ENCODE measurements at regions not wholly inside any gene's neighbourhood (a gene's known extent, or its start where the extent isn't known, plus 50 kb on each side); places are given as distances from the start of the nearest gene placed in this dataset.

DNA sequence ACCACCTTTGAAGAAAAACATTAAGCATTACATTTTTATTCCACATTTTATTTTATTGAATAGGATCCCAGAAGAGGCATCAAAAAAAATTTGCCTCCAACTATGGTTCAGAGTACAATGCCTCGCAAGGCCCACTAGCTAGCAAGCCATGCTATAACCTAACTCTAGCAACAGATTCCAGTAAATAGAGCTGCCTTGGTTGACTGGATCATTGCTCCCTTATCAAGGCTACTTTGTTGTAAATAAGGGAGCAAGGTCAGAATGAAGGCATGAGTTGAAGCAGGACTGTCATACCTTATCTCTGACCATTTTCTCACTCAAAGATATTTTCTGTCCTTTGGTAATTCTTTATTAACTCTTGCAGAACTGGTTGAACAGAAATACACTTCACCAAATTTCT, 672.6 kb downstream of the EPHA4 start:
- DNase-seq (ENCODE audit: extremely low read depth in 1 of 4, low spot score in 3 of 4) (no peak), ATAC-seq (no peak), FAIRE-seq (no peak)
- in situ Hi-C loops (cut with MboI) = no loop called here
- H3K27me3 ChIP-seq (ENCODE audit: control insufficient read depth in 2 of 2, insufficient read depth in 2 of 2, low read length in 2 of 2) = no peaks in the 10 kb centered on the region
- H3K27ac ChIP-seq (ENCODE audit: extremely low read depth, low read depth, low read length) = no peak overlapping the region
- H3K9ac ChIP-seq (ENCODE audit: insufficient read depth in 1 of 2, low read depth in 2 of 2, low read length in 2 of 2) = no peak overlapping the region
- H3K9me3 ChIP-seq (replicated peaks; ENCODE audit: control insufficient read depth, insufficient read depth, low read depth, low read length) = no peaks in the 10 kb centered on the region
- H3K4me2 ChIP-seq (ENCODE audit: insufficient read depth, low read length) = no peak overlapping the region
- no peak overlapping the region for H2AFZ ChIP-seq (ENCODE audit: low read depth, low read length)
- no peaks in the 10 kb centered on the region for H3K4me1 ChIP-seq (replicated peaks in 1 of 2; ENCODE audit: control insufficient read depth in 2 of 2, insufficient read depth in 2 of 2, low read length in 2 of 2)
- intact Hi-C loops (cut with micrococcal nuclease) = no loop called here
- no peaks in the 10 kb centered on the region for H4K20me1 ChIP-seq (replicated peaks; ENCODE audit: control insufficient read depth, insufficient read depth, low read length)
- H3K9me1 ChIP-seq (ENCODE audit: control insufficient read depth, insufficient read depth, low read length) = no peaks in the 10 kb centered on the region
- H3K4me3 ChIP-seq = no peak overlapping the region
- H3K79me2 ChIP-seq (ENCODE audit: control insufficient read depth, insufficient read depth, low read length) = no peaks in the 10 kb centered on the region
- no TSS peak for BruUV-seq (replicated peaks)
- POLR2A ChIA-PET = no interaction called here
- H3K36me3 ChIP-seq (ENCODE audit: control insufficient read depth, insufficient read depth, low read length) = no peaks in the 10 kb centered on the region
- CTCF ChIA-PET (ENCODE audit: low intra/inter-chr PET ratio) = no interaction called here
- WGBS (ENCODE audit: insufficient coverage, low coverage, missing lambda C conversion rate) = 0% methylated on average over 1 of the region's 1 CpG
- TF ChIP-seq TRIM28 (IDR thresholded peaks at IDR 0.05) = no peak
- TF ChIP-seq, protein P1, sequence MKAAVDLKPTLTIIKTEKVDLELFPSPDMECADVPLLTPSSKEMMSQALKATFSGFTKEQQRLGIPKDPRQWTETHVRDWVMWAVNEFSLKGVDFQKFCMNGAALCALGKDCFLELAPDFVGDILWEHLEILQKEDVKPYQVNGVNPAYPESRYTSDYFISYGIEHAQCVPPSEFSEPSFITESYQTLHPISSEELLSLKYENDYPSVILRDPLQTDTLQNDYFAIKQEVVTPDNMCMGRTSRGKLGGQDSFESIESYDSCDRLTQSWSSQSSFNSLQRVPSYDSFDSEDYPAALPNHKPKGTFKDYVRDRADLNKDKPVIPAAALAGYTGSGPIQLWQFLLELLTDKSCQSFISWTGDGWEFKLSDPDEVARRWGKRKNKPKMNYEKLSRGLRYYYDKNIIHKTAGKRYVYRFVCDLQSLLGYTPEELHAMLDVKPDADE (conservative IDR thresholded peaks at IDR 0.05; ENCODE audit: control insufficient read depth, low read depth, low read length) = no peak
- TF ChIP-seq CSDE1 (IDR thresholded peaks at IDR 0.05) = no peak
- TF ChIP-seq TSHZ1 (CRISPR knock-in tag; IDR thresholded peaks at IDR 0.05) = no peak
- no peak for TF ChIP-seq THAP7 (CRISPR knock-in tag; IDR thresholded peaks at IDR 0.05)
- TF ChIP-seq ARHGAP35 (IDR thresholded peaks at IDR 0.05; ENCODE audit: partially characterized antibody) = no peak
- TF ChIP-seq THRAP3 (IDR thresholded peaks at IDR 0.05; ENCODE audit: borderline replicate concordance) = no peak
- TF ChIP-seq MAZ (CRISPR knock-in tag; conservative IDR thresholded peaks at IDR 0.05 in 1 of 2, IDR thresholded peaks at IDR 0.05 in 1 of 2) = no peak
- TF ChIP-seq, protein P2, sequence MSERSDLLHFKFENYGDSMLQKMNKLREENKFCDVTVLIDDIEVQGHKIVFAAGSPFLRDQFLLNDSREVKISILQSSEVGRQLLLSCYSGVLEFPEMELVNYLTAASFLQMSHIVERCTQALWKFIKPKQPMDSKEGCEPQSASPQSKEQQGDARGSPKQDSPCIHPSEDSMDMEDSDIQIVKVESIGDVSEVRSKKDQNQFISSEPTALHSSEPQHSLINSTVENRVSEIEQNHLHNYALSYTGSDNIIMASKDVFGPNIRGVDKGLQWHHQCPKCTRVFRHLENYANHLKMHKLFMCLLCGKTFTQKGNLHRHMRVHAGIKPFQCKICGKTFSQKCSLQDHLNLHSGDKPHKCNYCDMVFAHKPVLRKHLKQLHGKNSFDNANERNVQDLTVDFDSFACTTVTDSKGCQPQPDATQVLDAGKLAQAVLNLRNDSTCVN (CRISPR knock-in tag; IDR thresholded peaks at IDR 0.05) = no peak
- TF ChIP-seq ZBTB11 (CRISPR knock-in tag; IDR thresholded peaks at IDR 0.05) = no peak
- TF ChIP-seq PRMT5 (CRISPR knock-in tag; IDR thresholded peaks at IDR 0.05) = no peak
- TF ChIP-seq PML (IDR thresholded peaks at IDR 0.05; ENCODE audit: low read length) = no peak
- TF ChIP-seq ZNF23 (CRISPR knock-in tag; IDR thresholded peaks at IDR 0.05) = no peak

All from K562 (cell line).